Esophagus muscularis mucosa (tissue), 4 donors: ENCODE measurements at regions not wholly inside any gene's neighbourhood (a gene's known extent, or its start where the extent isn't known, plus 50 kb on each side); places are given as distances from the start of the nearest gene placed in this dataset.

Experiments used
- DNase-seq: peaks from one replicate; pipeline ENCODE4 v3.0.0-alpha.2; 2017; ENCODE audit errors: extremely low spot score
- H3K27ac ChIP-seq, 4 donors: fragments of 200-600 bp; sonication (generic); replicated peaks in 1 of 4; 1 replicate in 3 of 4; 2 replicates in 1 of 4; pipeline ENCODE4 v1.5.1; 2016 to 2019; ENCODE audit warnings: mild to moderate bottlenecking in 1 of 4
- H3K27me3 ChIP-seq, 4 donors: fragments of 200-600 bp; sonication (generic); one replicate each; pipeline versions ENCODE4 v1.5.1 to v1.6.0; 2016 to 2019
- H3K36me3 ChIP-seq, 4 donors: fragments of 200-600 bp; sonication (generic); one replicate each; pipeline ENCODE4 v1.5.1; 2016 to 2019
- H3K4me1 ChIP-seq, 4 donors: fragments of 200-600 bp; sonication (generic); one replicate each; pipeline ENCODE4 v1.5.1; 2016 to 2019
- H3K4me3 ChIP-seq, 4 donors: fragments of 200-600 bp; sonication (generic); 1 replicate in 2 of 4; 2 replicates in 2 of 4; pipeline ENCODE4 v1.5.1; 2016 to 2019; ENCODE audit warnings: mild to moderate bottlenecking in 4 of 4, moderate library complexity in 1 of 4
- H3K9me3 ChIP-seq, 4 donors: fragments of 200-600 bp; sonication (generic); 1 replicate in 3 of 4; 2 replicates in 1 of 4; pipeline ENCODE4 v1.5.1; 2016 to 2019
- CTCF ChIP-seq, 3 experiments: fragments of 200-600 bp in 2 of 3; fragments of 450-650 bp in 1 of 3; sonication (generic) in 2 of 3; IDR thresholded peaks; one replicate each; pipeline ENCODE4 v1.5.1; 2017 to 2019; ENCODE audit warnings: antibody characterized with exemption in 3 of 3, mild to moderate bottlenecking in 2 of 3, moderate library complexity in 1 of 3
- EP300 ChIP-seq: sonication (generic); formaldehyde crosslinking; IDR thresholded peaks from one replicate; pipeline ENCODE4 v1.6.1; 2017; ENCODE audit warnings: antibody characterized with exemption
- POLR2A ChIP-seq: fragments of 450-650 bp; IDR thresholded peaks from one replicate; pipeline ENCODE4 v1.6.1; 2017; ENCODE audit warnings: antibody characterized with exemption, moderate library complexity, mild to moderate bottlenecking, low read depth
- POLR2AphosphoS5 ChIP-seq, 2 donors: sonication (generic); formaldehyde crosslinking; IDR thresholded peaks; one replicate each; pipeline ENCODE4 v1.6.1; 2017; ENCODE audit warnings: antibody characterized with exemption in 2 of 2
- WGBS: methylation state at CpG from one replicate; pipeline ENCODE4 v1.1.5; 2018; 5-methylcytosine and 5-hydroxymethylcytosine counted together
- intact Hi-C: fragments of 100-400 bp; cut with DNase I; formaldehyde crosslinking; loops from one replicate; pipeline ENCODE4 v1.15.1; 2023

- intact Hi-C loops, result no loop called here
- WGBS, result 61% methylated on average over 11 of the region's 11 CpGs
- Histone ChIP-seq H3K9me3 (no peaks in the 10 kb centered on the region), H3K4me3 (no peak overlapping the region), H3K27me3 (no peaks in the 10 kb centered on the region), H3K4me1 (no peaks in the 10 kb centered on the region), H3K27ac (no peak overlapping the region), H3K36me3 (no peaks in the 10 kb centered on the region)
- TF ChIP-seq POLR2A (no peak), POLR2AphosphoS5 (IDR thresholded peaks at IDR 0.05) (no peak), CTCF (IDR thresholded peaks at IDR 0.05) (no peak), EP300 (no peak)
- no peak for DNase-seq
These were observed 86.5 kb upstream of the MANSC4 start for GRCh38 chr12:27866373-27867101.

DNA sequence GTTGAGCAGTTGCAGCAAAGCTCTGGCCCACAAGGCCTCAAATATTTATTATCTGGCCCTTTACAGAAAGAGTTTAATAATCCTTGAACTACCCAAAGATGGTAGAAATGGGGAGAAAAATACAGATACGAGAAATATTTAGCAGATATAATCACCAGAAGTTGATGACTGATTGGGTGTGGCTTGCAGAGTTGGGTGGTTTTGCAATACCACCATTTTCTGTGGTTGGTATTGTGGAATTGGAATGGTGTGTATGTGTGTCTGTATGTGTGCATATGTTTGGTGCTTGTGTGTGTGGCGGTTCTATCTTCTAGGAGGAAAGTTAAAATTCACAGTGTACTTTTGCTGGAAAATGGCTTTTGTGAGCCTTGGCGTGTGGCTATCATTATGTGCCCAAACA, 85.4 kb upstream of the MANSC4 start:
- H3K27ac ChIP-seq, result no peak overlapping the region
- H3K4me1 ChIP-seq, result no peaks in the 10 kb centered on the region
- TF ChIP-seq POLR2AphosphoS5 (IDR thresholded peaks at IDR 0.05) (no peak), EP300 (no peak), POLR2A (no peak), CTCF (IDR thresholded peaks at IDR 0.05) (no peak)
- intact Hi-C loops, result no loop called here
- no peak overlapping the region for H3K4me3 ChIP-seq
- H3K36me3 ChIP-seq, result no peaks in the 10 kb centered on the region
- WGBS, result 72% methylated on average over 3 of the region's 3 CpGs
- H3K27me3 ChIP-seq, result no peaks in the 10 kb centered on the region
- DNase-seq, result no peak
- H3K9me3 ChIP-seq, result no peaks in the 10 kb centered on the region

- no peak for TF ChIP-seq POLR2A
- no peak for TF ChIP-seq CTCF (IDR thresholded peaks at IDR 0.05)
- TF ChIP-seq POLR2AphosphoS5 (IDR thresholded peaks at IDR 0.05), result no peak
- no peaks in the 10 kb centered on the region for H3K27me3 ChIP-seq
- H3K4me1 ChIP-seq, result no peaks in the 10 kb centered on the region
- H3K36me3 ChIP-seq, result no peaks in the 10 kb centered on the region
- intact Hi-C loops, result no loop called here
- no peak overlapping the region for H3K27ac ChIP-seq
- no peaks in the 10 kb centered on the region for H3K9me3 ChIP-seq
- no peak overlapping the region for H3K4me3 ChIP-seq
- DNase-seq, result no peak
- 95% methylated on average over 2 of the region's 2 CpGs for WGBS
These were observed 84.5 kb upstream of the MANSC4 start for GRCh38 chr12:27864521-27864920.

DNA sequence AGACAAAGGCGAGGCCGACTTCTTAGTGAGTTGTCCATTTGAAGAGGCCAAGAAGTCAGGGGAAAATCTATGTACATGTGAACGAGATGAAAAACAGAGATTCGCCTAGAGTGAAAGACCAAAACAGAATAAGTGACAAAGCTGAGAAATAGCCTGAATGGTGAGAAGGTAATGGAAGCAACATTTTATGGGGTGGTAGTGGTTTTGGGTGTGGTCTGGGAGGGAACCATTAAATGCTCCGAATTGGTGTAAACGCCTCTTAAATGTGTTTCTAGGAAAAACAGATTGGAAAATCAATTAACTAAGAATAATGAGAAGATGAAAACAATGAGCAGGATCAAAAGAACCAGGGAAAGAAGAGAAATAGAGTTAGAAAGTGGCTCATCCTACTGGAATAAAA, 83.8 kb upstream of the MANSC4 start:
- intact Hi-C loops, result no loop called here
- 93% methylated on average over 6 of the region's 6 CpGs for WGBS
- DNase-seq, result no peak
- no peaks in the 10 kb centered on the region for H3K4me1 ChIP-seq
- H3K4me3 ChIP-seq, result no peak overlapping the region
- H3K9me3 ChIP-seq, result no peaks in the 10 kb centered on the region
- H3K27me3 ChIP-seq, result no peaks in the 10 kb centered on the region
- H3K36me3 ChIP-seq, result no peaks in the 10 kb centered on the region
- H3K27ac ChIP-seq, result no peak overlapping the region
- TF ChIP-seq EP300, result no peak
- no peak for TF ChIP-seq POLR2AphosphoS5 (IDR thresholded peaks at IDR 0.05)
- no peak for TF ChIP-seq POLR2A
- no peak for TF ChIP-seq CTCF (IDR thresholded peaks at IDR 0.05)
